WTC11 (cell line): ENCODE measurements at regions not wholly inside any gene's neighbourhood (a gene's known extent, or its start where the extent isn't known, plus 50 kb on each side); places are given as distances from the start of the nearest gene placed in this dataset.

ENCODE experiments used
- ATAC-seq: fragments of 200-7000 bp; cut with Tn5 transposase; 2 replicates; pipeline ENCODE4 v1.10.0; 2021; ENCODE audit warnings: mild to moderate bottlenecking, moderate library complexity
- CTCF ChIA-PET: fragments of 300-600 bp; sonication (Branson Sonifier 250); formaldehyde crosslinking; loops from one replicate; lab custom pipeline; 2021; ENCODE audit warnings: antibody characterized with exemption; lab: Charles Lee
- POLR2A ChIA-PET: fragments of 350-600 bp; sonication (Branson Sonifier 250); formaldehyde crosslinking; loops from one replicate; lab custom pipeline; 2021; ENCODE audit warnings: antibody characterized with exemption; lab: Charles Lee
- DNase-seq: peaks from one replicate; pipeline ENCODE4 v3.0.0; 2021; ENCODE audit warnings: low spot score
- H3K27ac Mint-ChIP-seq: 2 replicates; pipeline ENCODE4 v1.8.0; 2021; ENCODE audit warnings: mixed read lengths
- H3K27me3 Mint-ChIP-seq: 2 replicates; pipeline ENCODE4 v1.8.0; 2021; ENCODE audit warnings: low read depth, mild to moderate bottlenecking, moderate library complexity, mixed read lengths
- H3K36me3 Mint-ChIP-seq: 2 replicates; pipeline ENCODE4 v1.8.0; 2021; ENCODE audit warnings: mixed read lengths
- H3K4me1 Mint-ChIP-seq: 2 replicates; pipeline ENCODE4 v1.8.0; 2022; ENCODE audit warnings: mixed read lengths
- H3K4me3 Mint-ChIP-seq: 2 replicates; pipeline ENCODE4 v1.8.0; 2021; ENCODE audit warnings: mild to moderate bottlenecking, moderate library complexity, mixed read lengths
- H3K9me3 Mint-ChIP-seq: 2 replicates; pipeline ENCODE4 v1.8.0; 2021; ENCODE audit warnings: mixed read lengths
- CBFB ChIP-seq: sonication (generic); formaldehyde crosslinking; IDR thresholded peaks from 2 replicates; pipeline ENCODE4 v1.8.1; 2022; ENCODE audit warnings: mild to moderate bottlenecking, low read depth, missing genetic modification reagents
- E2F4 ChIP-seq: sonication (generic); formaldehyde crosslinking; IDR thresholded peaks from 2 replicates; pipeline ENCODE4 v1.8.1; 2022; ENCODE audit warnings: low read depth, mild to moderate bottlenecking, moderate library complexity, missing genetic modification reagents, borderline replicate concordance
- E2F5 ChIP-seq: sonication (generic); formaldehyde crosslinking; IDR thresholded peaks from 2 replicates; pipeline ENCODE4 v1.8.1; 2022; ENCODE audit warnings: mild to moderate bottlenecking, moderate library complexity, missing genetic modification reagents
- HMGA2 ChIP-seq: fragments of 250-450 bp; sonication (Bioruptor Pico); IDR thresholded peaks from 2 replicates; pipeline ENCODE4 v1.4.0; 2021; ENCODE audit warnings: mild to moderate bottlenecking, moderate library complexity
- HMGXB4 ChIP-seq: sonication (generic); formaldehyde crosslinking; IDR thresholded peaks from 2 replicates; pipeline ENCODE4 v1.8.1; 2023; ENCODE audit warnings: mild to moderate bottlenecking, moderate library complexity, missing genetic modification reagents
- IRF2 ChIP-seq: sonication (generic); formaldehyde crosslinking; IDR thresholded peaks from 2 replicates; pipeline ENCODE4 v1.8.0; 2022; ENCODE audit warnings: low read depth, missing genetic modification reagents, borderline replicate concordance
- MXD4 ChIP-seq: fragments of 250-450 bp; sonication (Bioruptor Pico); IDR thresholded peaks from 2 replicates; pipeline ENCODE4 v1.8.0; 2021; ENCODE audit warnings: mild to moderate bottlenecking, moderate library complexity, borderline replicate concordance
- MYBL2 ChIP-seq: sonication (generic); formaldehyde crosslinking; IDR thresholded peaks from 2 replicates; pipeline ENCODE4 v1.8.1; 2023; ENCODE audit warnings: mild to moderate bottlenecking, moderate library complexity, missing genetic modification reagents
- NR1H2 ChIP-seq: sonication (generic); formaldehyde crosslinking; IDR thresholded peaks from 2 replicates; pipeline ENCODE4 v1.9.0; 2021; ENCODE audit warnings: mild to moderate bottlenecking, moderate library complexity, missing genetic modification reagents
- RORB ChIP-seq: fragments of 250-450 bp; sonication (Bioruptor Pico); IDR thresholded peaks from 2 replicates; pipeline ENCODE4 v1.9.0; 2021; ENCODE audit warnings: mild to moderate bottlenecking
- USF1 ChIP-seq: sonication (generic); formaldehyde crosslinking; IDR thresholded peaks from 2 replicates; pipeline ENCODE4 v1.8.0; 2022; ENCODE audit warnings: mild to moderate bottlenecking, missing genetic modification reagents
- ZNF138 ChIP-seq: sonication (generic); formaldehyde crosslinking; conservative IDR thresholded peaks from 2 replicates; pipeline ENCODE4 v1.8.1; 2022; ENCODE audit warnings: mild to moderate bottlenecking, moderate library complexity, missing genetic modification reagents
- ZNF281 ChIP-seq: sonication (generic); formaldehyde crosslinking; IDR thresholded peaks from 2 replicates; pipeline ENCODE4 v1.8.0; 2023; ENCODE audit warnings: mild to moderate bottlenecking, missing genetic modification reagents
- ZNF416 ChIP-seq: fragments of 250-450 bp; sonication (Bioruptor Pico); IDR thresholded peaks from 2 replicates; pipeline ENCODE4 v1.9.0; 2021; ENCODE audit warnings: mild to moderate bottlenecking, inconsistent platforms
- ZNF423 ChIP-seq: fragments of 250-450 bp; sonication (Bioruptor Pico); IDR thresholded peaks from 2 replicates; pipeline ENCODE4 v2.1.2; 2022; ENCODE audit warnings: mild to moderate bottlenecking, moderate library complexity
- ZNF425 ChIP-seq: fragments of 250-450 bp; sonication (Bioruptor Pico); conservative IDR thresholded peaks from 2 replicates; pipeline ENCODE4 v1.9.0; 2021; ENCODE audit warnings: mild to moderate bottlenecking
- ZNF532 ChIP-seq: fragments of 250-450 bp; sonication (Bioruptor Pico); IDR thresholded peaks from 2 replicates; pipeline ENCODE4 v1.9.0; 2021; ENCODE audit warnings: mild to moderate bottlenecking, borderline replicate concordance
- ZNF671 ChIP-seq: fragments of 250-450 bp; sonication (Bioruptor Pico); IDR thresholded peaks from 2 replicates; pipeline ENCODE4 v1.8.0; 2021; ENCODE audit warnings: mild to moderate bottlenecking

- Mint-ChIP-seq H3K27me3 (peaks cover 5% of the 10 kb centered on the region), H3K9me3 (peaks cover 11% of the 10 kb centered on the region), H3K4me1 (peaks cover 16% of the 10 kb centered on the region), H3K4me3 (no peak overlapping the region), H3K36me3 (peaks cover 4% of the 10 kb centered on the region; the same call in 1 of the 2 replicates), H3K27ac (no peak overlapping the region)
- ChIA-PET CTCF (no interaction called here), POLR2A (no interaction called here)
- ATAC-seq (no peak), DNase-seq (no peak)
- TF ChIP-seq RORB (no peak), ZNF425 (no peak), HMGA2 (CRISPR knock-in tag) (no peak), ZNF423 (CRISPR knock-in tag) (no peak), MXD4 (CRISPR knock-in tag) (no peak), E2F4 (no peak), USF1 (no peak), IRF2 (CRISPR knock-in tag) (no peak), E2F5 (CRISPR knock-in tag) (no peak)
Measured at GRCh38 chrX:39605866-39606265, 491.9 kb downstream of the BCOR start.

- ATAC-seq (no peak), DNase-seq (no peak)
- Mint-ChIP-seq H3K36me3 (peaks cover 4% of the 10 kb centered on the region; the same call in 1 of the 2 replicates), H3K27me3 (peaks cover 11% of the 10 kb centered on the region), H3K9me3 (peaks cover 11% of the 10 kb centered on the region), H3K4me1 (peaks cover 34% of the 10 kb centered on the region), H3K27ac (no peak overlapping the region), H3K4me3 (no peak overlapping the region)
- no peak for TF ChIP-seq MYBL2
- TF ChIP-seq RORB = no peak
- no peak for TF ChIP-seq ZNF281 (CRISPR knock-in tag)
- ChIA-PET CTCF (no interaction called here), POLR2A (no interaction called here)
Measured at GRCh38 chrX:39609941-39610340, 487.8 kb downstream of the BCOR start.

GRCh38 chrX:39611468-39611867, 486.3 kb downstream of the BCOR start:
- POLR2A ChIA-PET = no interaction called here
- Mint-ChIP-seq H3K27ac (no peak overlapping the region), H3K4me3 (no peak overlapping the region), H3K36me3 (peaks cover 4% of the 10 kb centered on the region; the same call in 1 of the 2 replicates), H3K27me3 (peaks cover 11% of the 10 kb centered on the region), H3K9me3 (peaks cover 11% of the 10 kb centered on the region), H3K4me1 (peaks cover 45% of the 10 kb centered on the region)
- no peak for ATAC-seq
- no peak for TF ChIP-seq ZNF416 (CRISPR knock-in tag)
- TF ChIP-seq NR1H2 = no peak
- TF ChIP-seq HMGXB4 (CRISPR knock-in tag) = no peak
- TF ChIP-seq CBFB (CRISPR knock-in tag) = no peak
- TF ChIP-seq E2F4 = no peak
- TF ChIP-seq ZNF532 = no peak
- TF ChIP-seq ZNF138 (CRISPR knock-in tag) = no peak
- TF ChIP-seq ZNF671 (CRISPR knock-in tag) = no peak
- no peak for DNase-seq
- CTCF ChIA-PET = no interaction called here
